CD4-positive, alpha-beta T cell (primary cell): ENCODE measurements at regions not wholly inside any gene's neighbourhood (a gene's known extent, or its start where the extent isn't known, plus 50 kb on each side); places are given as distances from the start of the nearest gene placed in this dataset.

Source experiments
- ATAC-seq: fragments of 200-7000 bp; cut with Tn5 transposase; one replicate; pipeline ENCODE4 v1.10.0; 2022; ENCODE audit warnings: mild to moderate bottlenecking; ENCODE audit not compliant: poor library complexity
- CTCF ChIA-PET: fragments of 350-600 bp; sonication (Branson Sonifier 250); formaldehyde crosslinking; loops from one replicate; lab custom pipeline; 2021; ENCODE audit warnings: antibody characterized with exemption, inconsistent platforms; lab: Charles Lee
- POLR2A ChIA-PET: fragments of 350-600 bp; sonication (Branson Sonifier 250); formaldehyde crosslinking; loops from one replicate; lab custom pipeline; 2021; ENCODE audit warnings: antibody characterized with exemption, inconsistent platforms; lab: Charles Lee
- DNase-seq, 14 experiments: peaks; one replicate each; pipeline ENCODE4 v3.0.0-alpha.2; 2013 to 2020; ENCODE audit warnings: mixed read lengths in 2 of 14
- H3K27ac ChIP-seq, 2 donors: one replicate each; pipeline versions ENCODE4 v1.5.1 to v1.7.0; 2013; ENCODE audit warnings: low read length in 2 of 2, low read depth in 1 of 2, mild to moderate bottlenecking in 1 of 2
- H3K27me3 ChIP-seq, 2 experiments: 1 replicate in 1 of 2; 2 replicates in 1 of 2; pipeline versions ENCODE4 v1.6.1 to v1.7.0; 2013; ENCODE audit warnings: low read length in 2 of 2, control low read depth in 1 of 2, mild to moderate bottlenecking in 1 of 2, moderate library complexity in 1 of 2; ENCODE audit not compliant: insufficient read depth in 2 of 2, control insufficient read depth in 1 of 2
- H3K36me3 ChIP-seq: one replicate; pipeline ENCODE4 v1.6.1; 2013; ENCODE audit warnings: low read length, control low read depth; ENCODE audit not compliant: insufficient read depth
- H3K4me1 ChIP-seq: one replicate; pipeline ENCODE4 v1.6.1; 2013; ENCODE audit warnings: low read length, control low read depth; ENCODE audit not compliant: insufficient read depth
- H3K4me3 ChIP-seq: one replicate; pipeline ENCODE4 v1.5.1; 2013; ENCODE audit warnings: mild to moderate bottlenecking, low read length, moderate library complexity
- H3K9me3 ChIP-seq, 2 experiments: 1 replicate in 1 of 2; 2 replicates in 1 of 2; pipeline versions ENCODE4 v1.6.1 to v1.7.0; 2013; ENCODE audit warnings: low read length in 2 of 2, mild to moderate bottlenecking in 2 of 2, control low read depth in 1 of 2, moderate library complexity in 1 of 2; ENCODE audit not compliant: control insufficient read depth in 1 of 2, insufficient read depth in 1 of 2
- H3K27ac Mint-ChIP-seq: one replicate; pipeline ENCODE4 v1.8.0; 2020; ENCODE audit warnings: mixed read lengths
- H3K27me3 Mint-ChIP-seq: one replicate; pipeline ENCODE4 v1.8.0; 2021; ENCODE audit warnings: mixed read lengths
- H3K36me3 Mint-ChIP-seq: one replicate; pipeline ENCODE4 v1.8.0; 2021; ENCODE audit warnings: low read depth, mixed read lengths
- H3K4me1 Mint-ChIP-seq: one replicate; pipeline ENCODE4 v1.8.0; 2021; ENCODE audit warnings: low read depth, mixed read lengths
- H3K4me3 Mint-ChIP-seq: one replicate; pipeline ENCODE4 v1.8.0; 2020; ENCODE audit warnings: mild to moderate bottlenecking, mixed read lengths
- H3K9me3 Mint-ChIP-seq: one replicate; pipeline ENCODE4 v1.8.0; 2020; ENCODE audit warnings: mixed read lengths
- CTCF ChIP-seq: fragments of 200-600 bp; IDR thresholded peaks from one replicate; pipeline ENCODE4 v1.8.0; 2022; ENCODE audit warnings: antibody characterized with exemption, mild to moderate bottlenecking
- intact Hi-C, 2 experiments: fragments of 100-400 bp; cut with DNase I in 1 of 2; cut with micrococcal nuclease in 1 of 2; formaldehyde crosslinking; loops; one replicate each; pipeline versions ENCODE4 v1.15.1 to v1.9.0; 2023 to 2025; cut with DNase I, micrococcal nuclease

- no peak for TF ChIP-seq CTCF
- intact Hi-C loops: loop anchor here in 1 of 2 experiments (5.0 kb wide), 1 partner anchor 97 kb away; no protein-coding TSS in a partner anchor
- Mint-ChIP-seq H3K4me1 (no peaks in the 10 kb centered on the region), H3K27me3 (peaks cover 38% of the 10 kb centered on the region), H3K9me3 (no peaks in the 10 kb centered on the region), H3K27ac (no peak overlapping the region), H3K4me3 (no peak overlapping the region), H3K36me3 (no peaks in the 10 kb centered on the region)
- H3K27ac ChIP-seq: no peak overlapping the region
- peaks cover 0 to 17% of the 10 kb centered on the region in 2 experiments for H3K27me3 ChIP-seq
- ATAC-seq: no peak
- H3K36me3 ChIP-seq: no peaks in the 10 kb centered on the region
- peaks cover 0 to 4% of the 10 kb centered on the region in 2 experiments for H3K9me3 ChIP-seq
- ChIA-PET POLR2A (no interaction called here), CTCF (no interaction called here)
- DNase-seq: no peak
- no peak overlapping the region for H3K4me3 ChIP-seq
- H3K4me1 ChIP-seq: no peaks in the 10 kb centered on the region
Measured at GRCh38 chr19:31164791-31165251, 184.4 kb downstream of the TSHZ3 start.

- Mint-ChIP-seq H3K9me3 (no peaks in the 10 kb centered on the region), H3K27ac (no peak overlapping the region), H3K4me3 (no peak overlapping the region), H3K27me3 (peaks cover 22% of the 10 kb centered on the region), H3K36me3 (no peaks in the 10 kb centered on the region), H3K4me1 (no peaks in the 10 kb centered on the region)
- ATAC-seq: no peak
- ChIA-PET CTCF (no interaction called here), POLR2A (no interaction called here)
- DNase-seq: no peak
- no peak for TF ChIP-seq CTCF
- H3K27ac ChIP-seq: no peak overlapping the region
- intact Hi-C loops: no loop called here
- peaks cover 0 to 4% of the 10 kb centered on the region in 2 experiments for H3K9me3 ChIP-seq
- peaks cover 0 to 17% of the 10 kb centered on the region in 2 experiments for H3K27me3 ChIP-seq
- H3K36me3 ChIP-seq: no peaks in the 10 kb centered on the region
- no peak overlapping the region for H3K4me3 ChIP-seq
- H3K4me1 ChIP-seq: no peaks in the 10 kb centered on the region
Measured at GRCh38 chr19:31160336-31160926, 188.8 kb downstream of the TSHZ3 start.

GRCh38 chr19:31154021-31154420, 195.2 kb downstream of the TSHZ3 start:
- Histone ChIP-seq H3K36me3 (no peaks in the 10 kb centered on the region), H3K27me3 (no peaks in the 10 kb centered on the region), H3K4me1 (no peaks in the 10 kb centered on the region), H3K4me3 (no peak overlapping the region), H3K27ac (no peak overlapping the region), H3K9me3 (no peaks in the 10 kb centered on the region)
- no peaks in the 10 kb centered on the region for H3K9me3 Mint-ChIP-seq
- no peaks in the 10 kb centered on the region for H3K27me3 Mint-ChIP-seq
- DNase-seq (no peak), ATAC-seq (no peak)
- no peaks in the 10 kb centered on the region for H3K36me3 Mint-ChIP-seq
- H3K4me1 Mint-ChIP-seq: no peaks in the 10 kb centered on the region
- ChIA-PET POLR2A (no interaction called here), CTCF (no interaction called here)
- intact Hi-C loops: no loop called here
- TF ChIP-seq CTCF: no peak
- no peak overlapping the region for H3K27ac Mint-ChIP-seq
- no peak overlapping the region for H3K4me3 Mint-ChIP-seq
